GM12878 (cell line): ENCODE measurements at regions not wholly inside any gene's neighbourhood (a gene's known extent, or its start where the extent isn't known, plus 50 kb on each side); places are given as distances from the start of the nearest gene placed in this dataset.

Source experiments
- ATAC-seq: fragments of 200-7000 bp; cut with Tn5 transposase; 3 replicates; pipeline ENCODE4 v1.9.1; 2020; ENCODE audit warnings: mild to moderate bottlenecking, moderate library complexity
- BruUV-seq: library from RNA; stranded (reverse); fragments of 400-500 nt; replicated peaks from 2 replicates; lab custom pipeline; 2021; lab: Mats Ljungman, UMichigan
- CTCF ChIA-PET: fragments of 300-600 bp; sonication (Branson Sonifier 250); formaldehyde crosslinking; extraction: SDS; loops from one replicate; lab custom pipeline; 2021; ENCODE audit warnings: inconsistent platforms; lab: Yijun Ruan, JAX
- POLR2A ChIA-PET: fragments of 350-600 bp; formaldehyde crosslinking; extraction: SDS; loops from one replicate; lab custom pipeline; 2021; ENCODE audit warnings: inconsistent platforms; lab: Charles Lee
- RAD21 ChIA-PET: fragments of 300-600 bp; sonication (Branson Sonifier 250); formaldehyde crosslinking; loops from one replicate; lab custom pipeline; 2023; ENCODE audit warnings: antibody characterized with exemption; ENCODE audit not compliant: unreplicated experiment; lab: Charles Lee
- SMC1A ChIA-PET: fragments of 300-600 bp; sonication (Branson Sonifier 250); formaldehyde crosslinking; loops from one replicate; lab custom pipeline; 2023; ENCODE audit not compliant: unreplicated experiment, uncharacterized antibody; lab: Charles Lee
- DNase-seq: peaks from one replicate; pipeline ENCODE4 v3.0.0-alpha.2; 2011; ENCODE audit warnings: low read depth, low spot score
- FAIRE-seq: peaks from 3 replicates; lab custom pipeline; 2011; peaks lifted over from hg19 to GRCh38; lab: Jason Lieb, UNC
- H2AFZ ChIP-seq: 2 replicates; pipeline ENCODE4 v1.6.0; 2011; ENCODE audit warnings: low read depth, low read length, control low read depth; ENCODE audit not compliant: control insufficient read depth
- H3K27ac ChIP-seq: 2 replicates; pipeline ENCODE4 v1.5.1; 2011; ENCODE audit warnings: control low read depth; ENCODE audit not compliant: control insufficient read depth, insufficient read depth
- H3K27me3 ChIP-seq, 2 experiments: replicated peaks in 1 of 2; 2 replicates each; pipeline versions ENCODE4 v1.6.0 to v1.6.1; 2011; ENCODE audit warnings: low read length in 1 of 2; ENCODE audit not compliant: control insufficient read depth in 2 of 2, insufficient read depth in 2 of 2
- H3K36me3 ChIP-seq, 2 experiments: 2 replicates each; pipeline ENCODE4 v1.5.1; 2011; ENCODE audit warnings: low read length in 1 of 2; ENCODE audit not compliant: control insufficient read depth in 2 of 2, insufficient read depth in 2 of 2
- H3K4me1 ChIP-seq: 2 replicates; pipeline ENCODE4 v1.6.1; 2011; ENCODE audit warnings: mild to moderate bottlenecking, low read length, moderate library complexity, mixed read lengths; ENCODE audit not compliant: control insufficient read depth, insufficient read depth
- H3K4me2 ChIP-seq: 2 replicates; pipeline ENCODE4 v1.6.0; 2011; ENCODE audit warnings: control low read depth; ENCODE audit not compliant: control insufficient read depth, insufficient read depth
- H3K4me3 ChIP-seq: fragments of 200-600 bp; sonication (generic); 2 replicates; pipeline ENCODE4 v1.5.1; 2016
- H3K79me2 ChIP-seq: 2 replicates; pipeline ENCODE4 v1.6.0; 2011; ENCODE audit warnings: low read length; ENCODE audit not compliant: control insufficient read depth, insufficient read depth
- H3K9ac ChIP-seq: 2 replicates; pipeline ENCODE4 v1.8.0; 2011; ENCODE audit warnings: low read length, control low read depth, mixed read lengths; ENCODE audit not compliant: control insufficient read depth, insufficient read depth
- H3K9me3 ChIP-seq: replicated peaks from 3 replicates; pipeline ENCODE4 v1.5.1; 2011; ENCODE audit warnings: mild to moderate bottlenecking, low read length; ENCODE audit not compliant: control insufficient read depth, insufficient read depth
- H4K20me1 ChIP-seq: 2 replicates; pipeline ENCODE4 v1.6.0; 2011; ENCODE audit not compliant: control insufficient read depth, insufficient read depth
- ASH2L ChIP-seq: fragments of 300-600, 200-600 bp; sonication (generic); IDR thresholded peaks from 2 replicates; pipeline ENCODE4 v1.6.1; 2017; ENCODE audit warnings: low read depth, mild to moderate bottlenecking, borderline replicate concordance
- BMI1 ChIP-seq: fragments of 450-650 bp; IDR thresholded peaks from 2 replicates; pipeline ENCODE4 v1.6.1; 2016; ENCODE audit warnings: mild to moderate bottlenecking, moderate library complexity, borderline replicate concordance
- FOXM1 ChIP-seq: IDR thresholded peaks from 2 replicates; pipeline ENCODE4 v1.6.1; 2012; ENCODE audit warnings: low read depth, mild to moderate bottlenecking, inconsistent platforms, low read length, moderate library complexity
- HDAC6 ChIP-seq: fragments of 200-600 bp; sonication (generic); IDR thresholded peaks from one replicate; pipeline ENCODE4 v1.8.0; 2017; ENCODE audit warnings: antibody characterized with exemption; ENCODE audit not compliant: unreplicated experiment
- IKZF2 ChIP-seq, 2 experiments: fragments of 450-650 bp; IDR thresholded peaks; 2 replicates each; pipeline ENCODE4 v1.6.1; 2017; ENCODE audit warnings: mild to moderate bottlenecking in 2 of 2, moderate library complexity in 2 of 2
- RAD51 ChIP-seq: fragments of 450-650 bp; IDR thresholded peaks from 2 replicates; pipeline ENCODE4 v1.6.1; 2016; ENCODE audit warnings: moderate library complexity, mild to moderate bottlenecking, inconsistent platforms
- SPI1 ChIP-seq: IDR thresholded peaks from 2 replicates; pipeline ENCODE4 v1.6.1; 2011; ENCODE audit warnings: low read depth, mild to moderate bottlenecking, low read length, moderate library complexity, borderline replicate concordance; ENCODE audit not compliant: insufficient read depth
- SREBF1 ChIP-seq: IDR thresholded peaks from 2 replicates; pipeline ENCODE4 v1.6.1; 2012; ENCODE audit warnings: mild to moderate bottlenecking, low read length
- STAT3 ChIP-seq: IDR thresholded peaks from 2 replicates; pipeline ENCODE4 v1.6.1; 2011; ENCODE audit warnings: low read depth, low read length, improper control_type of control experiment
- TCF7 ChIP-seq: IDR thresholded peaks from 2 replicates; pipeline ENCODE4 v1.6.1; 2014; ENCODE audit warnings: antibody characterized with exemption, borderline replicate concordance
- USF2 ChIP-seq: IDR thresholded peaks from 2 replicates; pipeline ENCODE4 v1.6.1; 2011; ENCODE audit warnings: low read depth, low read length, improper control_type of control experiment, borderline replicate concordance
- WGBS: methylation state at CpG from one replicate; pipeline ENCODE4 v1.1.6; 2016; ENCODE audit warnings: low lambda C conversion rate; ENCODE audit not compliant: insufficient replicate concordance, insufficient coverage; ENCODE audit errors: missing lambda C conversion rate; 5-methylcytosine and 5-hydroxymethylcytosine counted together
- in situ Hi-C: fragments of 300-500 bp; cut with MboI; formaldehyde crosslinking; loops from 9 replicates; pipeline ENCODE4 v1.14.3; 2018; ENCODE audit warnings: mixed read lengths
- intact Hi-C: fragments of 100-400 bp; cut with micrococcal nuclease; formaldehyde crosslinking; loops from one replicate; pipeline ENCODE4 v1.14.2; 2022; ENCODE audit not compliant: unreplicated experiment
- TF ChIP-seq, protein P1 (sequence below): fragments of 450-650 bp; IDR thresholded peaks from 2 replicates; pipeline ENCODE4 v1.6.1; 2018; ENCODE audit warnings: borderline replicate concordance, mild to moderate bottlenecking; ENCODE audit not compliant: partially characterized antibody
- TF ChIP-seq, protein P2 (sequence below): fragments of 450-650 bp; IDR thresholded peaks from 2 replicates; pipeline ENCODE4 v1.6.1; 2017; ENCODE audit warnings: borderline replicate concordance
- TF ChIP-seq, protein P3 (sequence below): IDR thresholded peaks from 2 replicates; pipeline ENCODE4 v1.6.1; 2012; ENCODE audit warnings: low read depth, low read length, improper control_type of control experiment
- TF ChIP-seq, protein P4 (sequence below): fragments of 450-650 bp; IDR thresholded peaks from 2 replicates; pipeline ENCODE4 v1.6.1; 2017; ENCODE audit warnings: low read depth, mild to moderate bottlenecking, moderate library complexity

- no peak for TF ChIP-seq SREBF1
- TF ChIP-seq, protein P1, sequence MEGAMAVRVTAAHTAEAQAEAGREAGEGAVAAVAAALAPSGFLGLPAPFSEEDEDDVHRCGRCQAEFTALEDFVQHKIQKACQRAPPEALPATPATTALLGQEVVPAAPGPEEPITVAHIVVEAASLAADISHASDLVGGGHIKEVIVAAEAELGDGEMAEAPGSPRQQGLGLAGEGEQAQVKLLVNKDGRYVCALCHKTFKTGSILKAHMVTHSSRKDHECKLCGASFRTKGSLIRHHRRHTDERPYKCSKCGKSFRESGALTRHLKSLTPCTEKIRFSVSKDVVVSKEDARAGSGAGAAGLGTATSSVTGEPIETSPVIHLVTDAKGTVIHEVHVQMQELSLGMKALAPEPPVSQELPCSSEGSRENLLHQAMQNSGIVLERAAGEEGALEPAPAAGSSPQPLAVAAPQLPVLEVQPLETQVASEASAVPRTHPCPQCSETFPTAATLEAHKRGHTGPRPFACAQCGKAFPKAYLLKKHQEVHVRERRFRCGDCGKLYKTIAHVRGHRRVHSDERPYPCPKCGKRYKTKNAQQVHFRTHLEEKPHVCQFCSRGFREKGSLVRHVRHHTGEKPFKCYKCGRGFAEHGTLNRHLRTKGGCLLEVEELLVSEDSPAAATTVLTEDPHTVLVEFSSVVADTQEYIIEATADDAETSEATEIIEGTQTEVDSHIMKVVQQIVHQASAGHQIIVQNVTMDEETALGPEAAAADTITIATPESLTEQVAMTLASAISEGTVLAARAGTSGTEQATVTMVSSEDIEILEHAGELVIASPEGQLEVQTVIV: no peak
- TF ChIP-seq, protein P2, sequence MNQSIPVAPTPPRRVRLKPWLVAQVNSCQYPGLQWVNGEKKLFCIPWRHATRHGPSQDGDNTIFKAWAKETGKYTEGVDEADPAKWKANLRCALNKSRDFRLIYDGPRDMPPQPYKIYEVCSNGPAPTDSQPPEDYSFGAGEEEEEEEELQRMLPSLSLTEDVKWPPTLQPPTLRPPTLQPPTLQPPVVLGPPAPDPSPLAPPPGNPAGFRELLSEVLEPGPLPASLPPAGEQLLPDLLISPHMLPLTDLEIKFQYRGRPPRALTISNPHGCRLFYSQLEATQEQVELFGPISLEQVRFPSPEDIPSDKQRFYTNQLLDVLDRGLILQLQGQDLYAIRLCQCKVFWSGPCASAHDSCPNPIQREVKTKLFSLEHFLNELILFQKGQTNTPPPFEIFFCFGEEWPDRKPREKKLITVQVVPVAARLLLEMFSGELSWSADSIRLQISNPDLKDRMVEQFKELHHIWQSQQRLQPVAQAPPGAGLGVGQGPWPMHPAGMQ: no peak
- no peak for TF ChIP-seq USF2
- TF ChIP-seq ASH2L: no peak
Measured at GRCh38 chr13:78478183-78478582, 125.2 kb downstream of the POU4F1 start (continued).

DNA sequence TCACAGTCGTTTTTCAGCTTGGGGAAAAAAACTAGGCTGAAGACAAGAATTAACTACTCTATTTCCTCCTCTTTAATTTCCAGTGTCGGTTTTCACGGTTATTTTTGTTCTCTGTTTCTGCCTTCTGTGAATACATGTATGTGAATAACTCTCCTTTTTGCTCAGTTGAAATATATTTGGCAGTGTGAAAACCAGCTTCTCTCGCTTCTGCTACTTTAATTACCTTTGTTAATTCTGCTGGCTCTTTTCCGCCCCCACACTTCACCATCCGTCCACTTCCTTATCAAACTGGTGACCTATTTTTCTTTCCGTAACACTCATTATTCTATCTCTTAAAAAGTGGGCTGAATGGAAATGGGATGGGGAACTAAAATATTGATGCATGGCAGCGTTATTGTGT lies 126.4 kb downstream of the POU4F1 start:
- ChIA-PET RAD21 (interaction anchor here (0.8 to 1.0 kb wide), 3 partner anchors 113 to 339 kb away, joined by 3 read pairs; no protein-coding TSS in a partner anchor), CTCF (interaction anchor here (0.7 to 1.5 kb wide), 2 partner anchors 236 to 339 kb away, joined by 3 to 4 read pairs; no protein-coding TSS in a partner anchor), POLR2A (interaction anchor here (0.8 kb wide), 1 partner anchor 8 kb away, joined by 4 read pairs; no protein-coding TSS in a partner anchor), SMC1A (interaction anchor here (0.7 to 1.5 kb wide), 3 partner anchors 56 to 222 kb away, joined by 3 to 8 read pairs (median 3); no protein-coding TSS in a partner anchor)
- 4% methylated on average over 8 of the region's 8 CpGs for WGBS
- Histone ChIP-seq H3K79me2 (no peaks in the 10 kb centered on the region), H3K36me3 (no peaks in the 10 kb centered on the region), H3K27me3 (no peaks in the 10 kb centered on the region), H2AFZ (no peak overlapping the region), H3K4me2 (no peak overlapping the region), H3K9me3 (no peaks in the 10 kb centered on the region; the same call in 2 of the 3 replicates), H3K9ac (no peak overlapping the region), H3K27ac (no peak overlapping the region), H3K4me1 (no peaks in the 10 kb centered on the region), H4K20me1 (no peaks in the 10 kb centered on the region), H3K4me3 (no peak overlapping the region)
- in situ Hi-C loops: no loop called here
- DNase-seq (no peak), FAIRE-seq (no peak), ATAC-seq (peak; percentile 55)
- BruUV-seq: no TSS peak
- intact Hi-C loops: no loop called here
- no peak for TF ChIP-seq STAT3
- no peak for TF ChIP-seq RAD51
- no peak for TF ChIP-seq BMI1
- TF ChIP-seq, protein P3, sequence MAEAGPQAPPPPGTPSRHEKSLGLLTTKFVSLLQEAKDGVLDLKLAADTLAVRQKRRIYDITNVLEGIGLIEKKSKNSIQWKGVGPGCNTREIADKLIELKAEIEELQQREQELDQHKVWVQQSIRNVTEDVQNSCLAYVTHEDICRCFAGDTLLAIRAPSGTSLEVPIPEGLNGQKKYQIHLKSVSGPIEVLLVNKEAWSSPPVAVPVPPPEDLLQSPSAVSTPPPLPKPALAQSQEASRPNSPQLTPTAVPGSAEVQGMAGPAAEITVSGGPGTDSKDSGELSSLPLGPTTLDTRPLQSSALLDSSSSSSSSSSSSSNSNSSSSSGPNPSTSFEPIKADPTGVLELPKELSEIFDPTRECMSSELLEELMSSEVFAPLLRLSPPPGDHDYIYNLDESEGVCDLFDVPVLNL: no peak
- TF ChIP-seq HDAC6: no peak
- peak in 1 of 2 experiments; percentile 35; a peak in 2 of 4 replicates for TF ChIP-seq IKZF2 (IDR thresholded peaks at IDR 0.05)
- TF ChIP-seq SPI1: 0 out of 2 replicates have a peak, but pooled peaks have one; percentile 13
- TF ChIP-seq, protein P4, sequence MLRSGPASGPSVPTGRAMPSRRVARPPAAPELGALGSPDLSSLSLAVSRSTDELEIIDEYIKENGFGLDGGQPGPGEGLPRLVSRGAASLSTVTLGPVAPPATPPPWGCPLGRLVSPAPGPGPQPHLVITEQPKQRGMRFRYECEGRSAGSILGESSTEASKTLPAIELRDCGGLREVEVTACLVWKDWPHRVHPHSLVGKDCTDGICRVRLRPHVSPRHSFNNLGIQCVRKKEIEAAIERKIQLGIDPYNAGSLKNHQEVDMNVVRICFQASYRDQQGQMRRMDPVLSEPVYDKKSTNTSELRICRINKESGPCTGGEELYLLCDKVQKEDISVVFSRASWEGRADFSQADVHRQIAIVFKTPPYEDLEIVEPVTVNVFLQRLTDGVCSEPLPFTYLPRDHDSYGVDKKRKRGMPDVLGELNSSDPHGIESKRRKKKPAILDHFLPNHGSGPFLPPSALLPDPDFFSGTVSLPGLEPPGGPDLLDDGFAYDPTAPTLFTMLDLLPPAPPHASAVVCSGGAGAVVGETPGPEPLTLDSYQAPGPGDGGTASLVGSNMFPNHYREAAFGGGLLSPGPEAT: no peak
- no peak for TF ChIP-seq FOXM1
- TF ChIP-seq TCF7: no peak
